Skeletal muscle tissue (tissue), 3 donors: ENCODE measurements at regions not wholly inside any gene's neighbourhood (a gene's known extent, or its start where the extent isn't known, plus 50 kb on each side); places are given as distances from the start of the nearest gene placed in this dataset.

Experiments used
- H3K27ac ChIP-seq: one replicate; pipeline ENCODE4 v1.7.0; 2013; ENCODE audit warnings: mild to moderate bottlenecking, low read depth, low read length, inconsistent platforms
- H3K27me3 ChIP-seq, 3 donors: one replicate each; pipeline ENCODE4 v1.7.0; 2013; ENCODE audit warnings: low read length in 3 of 3; ENCODE audit not compliant: control insufficient read depth in 3 of 3, insufficient read depth in 3 of 3
- H3K36me3 ChIP-seq, 3 donors: one replicate each; pipeline ENCODE4 v1.7.0; 2013; ENCODE audit warnings: low read length in 3 of 3; ENCODE audit not compliant: control insufficient read depth in 3 of 3, insufficient read depth in 3 of 3
- H3K4me1 ChIP-seq, 3 donors: one replicate each; pipeline ENCODE4 v1.7.0; 2013; ENCODE audit warnings: low read length in 3 of 3, mild to moderate bottlenecking in 3 of 3; ENCODE audit not compliant: control insufficient read depth in 3 of 3, insufficient read depth in 3 of 3
- H3K4me3 ChIP-seq, 3 donors: one replicate each; pipeline ENCODE4 v1.7.0; 2013; ENCODE audit warnings: low read length in 3 of 3
- H3K9ac ChIP-seq, 3 donors: one replicate each; pipeline ENCODE4 v1.7.0; 2013; ENCODE audit warnings: low read length in 3 of 3, mild to moderate bottlenecking in 3 of 3, moderate library complexity in 2 of 3, low read depth in 1 of 3
- H3K9me3 ChIP-seq, 3 donors: one replicate each; pipeline ENCODE4 v1.7.0; 2013; ENCODE audit warnings: low read length in 3 of 3; ENCODE audit not compliant: control insufficient read depth in 3 of 3
- donor health status: Osteomylitis.

GRCh38 chr16:56041556-56042140 is 149.6 kb upstream of the GNAO1 start:
- H3K9me3 ChIP-seq, result peaks cover 0 to under 1% (median 0%) of the 10 kb centered on the region in 3 donors
- no peak overlapping the region for H3K4me3 ChIP-seq
- no peak overlapping the region for H3K9ac ChIP-seq
- peaks cover 0 to under 1% (median 0%) of the 10 kb centered on the region in 3 donors for H3K27me3 ChIP-seq
- H3K27ac ChIP-seq, result no peak overlapping the region
- H3K36me3 ChIP-seq, result no peaks in the 10 kb centered on the region
- no peaks in the 10 kb centered on the region for H3K4me1 ChIP-seq

GRCh38 chr16:56038564-56039098 is 152.7 kb upstream of the GNAO1 start:
- H3K27ac ChIP-seq, result no peak overlapping the region
- no peak overlapping the region for H3K4me3 ChIP-seq
- H3K27me3 ChIP-seq, result no peaks in the 10 kb centered on the region
- no peaks in the 10 kb centered on the region for H3K36me3 ChIP-seq
- peaks cover 0 to 2% (median 0%) of the 10 kb centered on the region in 3 donors for H3K9me3 ChIP-seq
- H3K9ac ChIP-seq, result no peak overlapping the region
- H3K4me1 ChIP-seq, result no peaks in the 10 kb centered on the region

- Histone ChIP-seq H3K36me3 (no peaks in the 10 kb centered on the region), H3K9ac (no peak overlapping the region), H3K4me1 (no peaks in the 10 kb centered on the region), H3K27ac (no peak overlapping the region), H3K27me3 (no peaks in the 10 kb centered on the region), H3K9me3 (peaks cover 0 to 2% (median 0%) of the 10 kb centered on the region in 3 donors), H3K4me3 (no peak overlapping the region)
Measured at GRCh38 chr16:56032072-56032471, 156.9 kb upstream of the CES5A start.

GRCh38 chr16:56029026-56029425 is 153.9 kb upstream of the CES5A start:
- Histone ChIP-seq H3K27me3 (peaks cover 0 to 9% (median 2%) of the 10 kb centered on the region in 3 donors), H3K36me3 (no peaks in the 10 kb centered on the region), H3K9ac (no peak overlapping the region), H3K9me3 (no peaks in the 10 kb centered on the region), H3K4me1 (no peaks in the 10 kb centered on the region), H3K4me3 (no peak overlapping the region), H3K27ac (no peak overlapping the region)

- Histone ChIP-seq H3K4me3 (no peak overlapping the region), H3K27me3 (peaks cover 0 to 9% (median 2%) of the 10 kb centered on the region in 3 donors), H3K9me3 (peaks cover 0 to 2% (median 0%) of the 10 kb centered on the region in 3 donors), H3K9ac (no peak overlapping the region), H3K27ac (no peak overlapping the region), H3K36me3 (no peaks in the 10 kb centered on the region), H3K4me1 (no peaks in the 10 kb centered on the region)
Measured at GRCh38 chr16:56022818-56023217, 147.6 kb upstream of the CES5A start.

- H3K4me3 ChIP-seq, result no peak overlapping the region
- no peaks in the 10 kb centered on the region for H3K4me1 ChIP-seq
- no peak overlapping the region for H3K9ac ChIP-seq
- H3K36me3 ChIP-seq, result no peaks in the 10 kb centered on the region
- peaks cover 0 to 6% (median 6%) of the 10 kb centered on the region in 3 donors for H3K27me3 ChIP-seq
- H3K27ac ChIP-seq, result no peak overlapping the region
- H3K9me3 ChIP-seq, result peaks cover 0 to 2% (median 0%) of the 10 kb centered on the region in 3 donors
Measured at GRCh38 chr16:56019274-56019673, 144.1 kb upstream of the CES5A start.

GRCh38 chr16:56013962-56014552 is 138.9 kb upstream of the CES5A start:
- Histone ChIP-seq H3K27me3 (peaks cover 0 to 7% (median 6%) of the 10 kb centered on the region in 3 donors), H3K4me3 (no peak overlapping the region), H3K9ac (no peak overlapping the region), H3K9me3 (no peaks in the 10 kb centered on the region), H3K36me3 (no peaks in the 10 kb centered on the region), H3K4me1 (no peaks in the 10 kb centered on the region), H3K27ac (no peak overlapping the region)

GRCh38 chr16:56012482-56012811 is 137.3 kb upstream of the CES5A start:
- Histone ChIP-seq H3K27ac (no peak overlapping the region), H3K9me3 (no peaks in the 10 kb centered on the region), H3K4me1 (no peaks in the 10 kb centered on the region), H3K36me3 (no peaks in the 10 kb centered on the region), H3K9ac (no peak overlapping the region), H3K27me3 (peaks cover 0 to 7% (median 6%) of the 10 kb centered on the region in 3 donors), H3K4me3 (no peak overlapping the region)

GRCh38 chr16:56011808-56012481 is 136.8 kb upstream of the CES5A start:
- Histone ChIP-seq H3K9me3 (no peaks in the 10 kb centered on the region), H3K4me3 (no peak overlapping the region), H3K4me1 (no peaks in the 10 kb centered on the region), H3K36me3 (no peaks in the 10 kb centered on the region), H3K27me3 (peaks cover 0 to 7% (median 6%) of the 10 kb centered on the region in 3 donors), H3K9ac (no peak overlapping the region), H3K27ac (no peak overlapping the region)

- H3K4me1 ChIP-seq, result no peaks in the 10 kb centered on the region
- no peaks in the 10 kb centered on the region for H3K9me3 ChIP-seq
- H3K27ac ChIP-seq, result no peak overlapping the region
- no peak overlapping the region for H3K4me3 ChIP-seq
- no peak overlapping the region for H3K9ac ChIP-seq
- H3K36me3 ChIP-seq, result no peaks in the 10 kb centered on the region
- no peaks in the 10 kb centered on the region for H3K27me3 ChIP-seq
Measured at GRCh38 chr16:56005958-56006357, 130.8 kb upstream of the CES5A start.
